ENCODE measurements at regions not wholly inside any gene's neighbourhood (a gene's known extent, or its start where the extent isn't known, plus 50 kb on each side); places are given as distances from the start of the nearest gene placed in this dataset.
"Not testable (repeated sequence)": the region's sequence is repeated elsewhere in the genome, so short reads cannot be mapped to it uniquely, and the experiment has no call there.

GRCh38 chr9:38993690-38994089, 273.8 kb upstream of the FAM240B start:
- TF ChIP-seq CTCF (IDR thresholded peaks at IDR 0.05); POLR2A (IDR thresholded peaks at IDR 0.05); POLR2AphosphoS5 (IDR thresholded peaks at IDR 0.05; ENCODE audit: insufficient read depth in 1 of 2, low read depth in 1 of 2): not testable (repeated sequence)

All from vagina (tissue), 2 donors.